ENCODE measurements at regions not wholly inside any gene's neighbourhood (a gene's known extent, or its start where the extent isn't known, plus 50 kb on each side); places are given as distances from the start of the nearest gene placed in this dataset.

DNA sequence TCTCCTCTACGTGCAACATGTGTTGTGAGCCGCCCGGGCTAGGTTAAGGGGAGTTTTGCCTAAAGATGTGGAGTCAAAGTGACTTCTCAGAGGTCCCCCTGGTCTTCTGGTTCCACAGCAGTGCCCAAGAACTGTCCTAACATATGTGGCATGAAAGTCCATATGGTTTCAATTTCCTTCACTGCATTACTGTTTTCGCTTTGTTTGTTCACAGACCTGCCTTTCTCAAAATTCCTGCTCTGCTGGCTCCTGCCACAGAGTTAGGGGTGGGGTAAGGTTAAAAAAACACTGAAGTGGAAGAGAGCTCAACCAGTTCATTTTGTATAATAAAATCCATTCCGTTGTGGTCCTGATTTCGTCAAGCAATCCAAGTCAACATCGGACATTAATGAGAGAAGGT is 289.4 kb downstream of the DMAC1 start:
- TF ChIP-seq, protein P1, sequence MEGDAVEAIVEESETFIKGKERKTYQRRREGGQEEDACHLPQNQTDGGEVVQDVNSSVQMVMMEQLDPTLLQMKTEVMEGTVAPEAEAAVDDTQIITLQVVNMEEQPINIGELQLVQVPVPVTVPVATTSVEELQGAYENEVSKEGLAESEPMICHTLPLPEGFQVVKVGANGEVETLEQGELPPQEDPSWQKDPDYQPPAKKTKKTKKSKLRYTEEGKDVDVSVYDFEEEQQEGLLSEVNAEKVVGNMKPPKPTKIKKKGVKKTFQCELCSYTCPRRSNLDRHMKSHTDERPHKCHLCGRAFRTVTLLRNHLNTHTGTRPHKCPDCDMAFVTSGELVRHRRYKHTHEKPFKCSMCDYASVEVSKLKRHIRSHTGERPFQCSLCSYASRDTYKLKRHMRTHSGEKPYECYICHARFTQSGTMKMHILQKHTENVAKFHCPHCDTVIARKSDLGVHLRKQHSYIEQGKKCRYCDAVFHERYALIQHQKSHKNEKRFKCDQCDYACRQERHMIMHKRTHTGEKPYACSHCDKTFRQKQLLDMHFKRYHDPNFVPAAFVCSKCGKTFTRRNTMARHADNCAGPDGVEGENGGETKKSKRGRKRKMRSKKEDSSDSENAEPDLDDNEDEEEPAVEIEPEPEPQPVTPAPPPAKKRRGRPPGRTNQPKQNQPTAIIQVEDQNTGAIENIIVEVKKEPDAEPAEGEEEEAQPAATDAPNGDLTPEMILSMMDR (IDR thresholded peaks at IDR 0.05; ENCODE audit: low read depth, low read length, missing control alignments): no peak
- H3K4me3 ChIP-seq (ENCODE audit: low read depth, low read length): no peak overlapping the region
- DNase-seq (ENCODE audit: low read depth): no peak

DNA sequence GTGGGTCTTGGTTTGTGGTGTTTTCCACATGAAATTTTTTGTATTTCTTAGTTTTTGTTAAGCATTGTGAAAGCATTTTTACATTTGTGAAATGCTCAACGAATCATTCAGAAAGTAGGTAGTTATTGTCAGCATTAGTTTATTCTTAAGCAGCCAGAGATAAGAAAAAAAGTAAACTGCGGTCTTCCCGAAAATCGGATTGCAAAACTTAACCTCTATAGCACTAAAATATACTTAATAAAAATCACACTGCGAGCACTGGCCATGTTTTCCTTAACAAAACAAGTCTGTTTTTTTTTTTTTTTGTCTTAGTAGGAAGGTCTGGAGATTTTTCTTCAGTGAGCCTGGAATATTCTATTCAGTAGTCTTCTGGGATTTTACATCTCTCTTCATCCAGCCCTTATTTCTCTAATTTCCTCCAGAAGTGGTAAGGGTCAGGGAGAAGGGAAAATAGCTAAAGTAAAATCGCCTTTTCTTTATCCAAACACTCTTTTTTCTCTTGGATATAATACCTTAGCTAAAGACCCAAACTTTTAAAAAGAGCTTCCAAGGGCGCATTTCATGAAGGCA is 289.9 kb downstream of the DMAC1 start:
- no peak overlapping the region for H3K4me3 ChIP-seq (ENCODE audit: low read depth, low read length)
- DNase-seq (ENCODE audit: low read depth): no peak
- TF ChIP-seq, protein P1 (IDR thresholded peaks at IDR 0.05; ENCODE audit: low read depth, low read length, missing control alignments): no peak

DNA sequence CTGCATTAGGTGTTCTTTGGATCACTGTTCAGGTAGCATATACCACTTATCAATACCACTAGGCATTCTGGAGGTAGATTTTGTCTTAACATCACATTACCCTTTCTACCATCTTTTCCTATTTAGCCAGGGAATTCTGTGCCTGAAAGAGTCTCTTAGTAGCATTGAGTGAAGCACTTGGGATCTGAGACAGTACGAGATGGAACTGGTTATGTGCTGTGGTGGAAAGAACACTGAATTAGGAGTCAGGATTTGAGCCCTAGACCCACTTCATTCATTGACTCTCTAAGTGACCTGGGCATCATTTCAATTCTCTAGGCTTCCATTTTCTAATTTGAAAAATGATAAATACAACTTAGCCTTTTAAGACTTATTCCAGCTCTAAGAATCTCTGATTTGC is 291.1 kb downstream of the DMAC1 start:
- H3K4me3 ChIP-seq (ENCODE audit: low read depth, low read length): no peak overlapping the region
- TF ChIP-seq, protein P1 (IDR thresholded peaks at IDR 0.05; ENCODE audit: low read depth, low read length, missing control alignments): no peak
- no peak for DNase-seq (ENCODE audit: low read depth)

DNA sequence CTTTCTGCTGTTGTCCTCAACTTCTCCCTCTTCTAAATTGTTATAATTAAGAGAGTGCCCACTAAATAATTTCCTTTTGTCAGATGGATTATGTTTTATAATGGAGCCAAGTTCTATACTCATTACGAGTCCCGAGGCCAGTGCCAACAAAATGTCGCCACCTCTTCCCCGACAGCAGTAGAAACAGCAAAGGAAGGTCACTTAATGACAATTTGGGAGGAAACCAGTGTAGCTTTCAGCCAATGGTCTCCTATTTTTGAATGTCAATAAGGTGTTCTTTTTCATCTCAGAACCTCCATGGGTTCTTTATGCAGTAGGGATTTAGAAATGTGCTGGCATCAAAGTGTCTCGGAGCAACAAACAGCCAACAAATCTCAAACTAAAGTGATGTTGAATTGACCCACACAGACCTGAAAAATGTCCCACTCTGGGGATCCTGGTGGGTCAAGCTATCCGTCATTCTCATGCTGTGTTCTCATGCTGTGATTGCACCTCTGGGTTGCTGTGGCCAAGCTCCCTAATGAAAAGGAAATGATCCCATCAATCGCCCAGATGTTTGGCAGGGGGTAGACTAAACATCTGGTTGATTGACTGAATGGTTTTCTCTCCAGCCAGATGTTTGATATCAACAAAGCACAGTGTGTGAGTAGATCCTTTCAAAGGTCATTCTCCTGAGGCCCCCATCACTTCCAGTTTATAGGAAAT is 291.9 kb downstream of the DMAC1 start:
- H3K4me3 ChIP-seq (ENCODE audit: low read depth, low read length): no peak overlapping the region
- TF ChIP-seq, protein P1 (IDR thresholded peaks at IDR 0.05; ENCODE audit: low read depth, low read length, missing control alignments): no peak
- no peak for DNase-seq (ENCODE audit: low read depth)

DNA sequence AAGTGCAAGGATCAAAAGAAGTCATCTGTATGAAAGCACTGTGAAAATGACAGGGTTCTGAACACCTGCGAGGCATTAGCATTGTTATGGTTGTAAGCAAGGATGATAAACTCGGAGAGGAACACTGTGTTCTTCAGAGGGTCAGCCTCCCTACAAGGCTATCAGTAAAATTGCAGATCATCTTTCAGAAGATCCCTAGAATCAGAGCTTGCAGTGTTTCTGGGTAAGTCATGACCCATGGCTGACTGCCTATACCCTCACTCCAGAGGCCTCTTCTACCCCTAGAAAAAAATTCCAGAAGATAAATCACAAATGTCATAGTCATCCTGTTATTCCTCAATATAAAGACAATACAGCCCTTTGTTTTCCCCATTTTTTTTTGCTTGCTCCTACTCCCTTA is 292.6 kb downstream of the DMAC1 start:
- TF ChIP-seq, protein P1 (IDR thresholded peaks at IDR 0.05; ENCODE audit: low read depth, low read length, missing control alignments): no peak
- DNase-seq (ENCODE audit: low read depth): no peak
- no peak overlapping the region for H3K4me3 ChIP-seq (ENCODE audit: low read depth, low read length)

DNA sequence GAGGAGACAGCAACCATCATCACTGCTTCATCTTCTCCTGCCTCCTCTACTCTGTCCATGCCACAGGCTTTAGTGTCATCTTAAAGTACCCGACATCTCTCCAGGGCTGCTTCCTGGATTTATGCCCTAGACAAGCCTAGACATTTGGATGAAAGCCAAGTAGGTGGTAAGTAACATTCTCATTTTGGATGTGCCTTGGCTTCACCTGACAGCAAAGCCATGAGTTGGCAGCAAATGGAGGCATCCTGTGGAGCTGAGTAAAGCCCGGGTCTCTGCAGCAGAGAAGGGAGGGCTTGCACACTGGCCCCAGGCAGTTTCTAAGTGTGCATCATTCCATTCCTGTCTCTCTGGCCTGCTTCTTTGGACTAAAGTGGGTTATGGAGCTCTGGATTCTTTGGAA is 299.1 kb downstream of the DMAC1 start:
- TF ChIP-seq, protein P1 (IDR thresholded peaks at IDR 0.05; ENCODE audit: low read depth, low read length, missing control alignments): no peak
- DNase-seq (ENCODE audit: low read depth): no peak

DNA sequence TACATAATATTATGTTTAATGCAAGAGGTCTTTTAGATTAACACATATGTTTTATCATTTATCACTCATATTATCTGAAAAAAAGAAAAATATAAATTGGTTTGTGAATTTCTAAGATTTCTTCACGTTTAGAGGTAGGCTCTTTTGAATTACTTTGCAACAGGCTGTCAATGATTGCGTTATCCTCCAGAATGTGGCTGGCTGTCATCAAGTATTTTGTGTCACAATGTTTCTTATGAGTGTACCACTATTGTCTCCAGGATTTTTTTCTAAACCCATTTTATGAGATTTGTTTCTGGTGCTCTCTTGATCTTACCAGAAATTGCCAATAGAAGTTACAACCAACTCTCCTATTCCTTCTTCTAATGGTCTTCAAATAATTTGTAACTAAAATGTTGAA is 307.9 kb downstream of the DMAC1 start:
- DNase-seq (ENCODE audit: low read depth): no peak
- no peak overlapping the region for H3K4me3 ChIP-seq (ENCODE audit: low read depth, low read length)
- TF ChIP-seq, protein P1 (IDR thresholded peaks at IDR 0.05; ENCODE audit: low read depth, low read length, missing control alignments): no peak

More for the DNA sequence above, 299.1 kb downstream of the DMAC1 start:
- no peak overlapping the region for H3K4me3 ChIP-seq (ENCODE audit: low read depth, low read length)

All from GM12864 (cell line).